MM.1S (cell line): ENCODE measurements at regions not wholly inside any gene's neighbourhood (a gene's known extent, or its start where the extent isn't known, plus 50 kb on each side); places are given as distances from the start of the nearest gene placed in this dataset.
"Not testable (repeated sequence)": the region's sequence is repeated elsewhere in the genome, so short reads cannot be mapped to it uniquely, and the experiment has no call there.

Source experiments
- DNase-seq: peaks from one replicate; pipeline ENCODE4 v3.0.0-alpha.2; 2015
- H2AFZ ChIP-seq: fragments of 300-600 bp; sonication (generic); 2 replicates; pipeline ENCODE4 v1.6.0; 2016; ENCODE audit warnings: antibody characterized with exemption, low read length
- H3F3A ChIP-seq: fragments of 300-600 bp; sonication (generic); 2 replicates; pipeline ENCODE4 v1.6.1; 2016; ENCODE audit warnings: mild to moderate bottlenecking, antibody characterized with exemption, low read length, moderate library complexity, mixed read lengths; ENCODE audit not compliant: insufficient read depth
- H3K27ac ChIP-seq: fragments of 300-600 bp; sonication (generic); 2 replicates; pipeline ENCODE4 v1.5.1; 2016; ENCODE audit warnings: mild to moderate bottlenecking, low read length
- H3K27me3 ChIP-seq: fragments of 300-600 bp; sonication (generic); replicated peaks from 2 replicates; pipeline ENCODE4 v1.6.0; 2016; ENCODE audit warnings: low read length; ENCODE audit not compliant: insufficient read depth
- H3K36me3 ChIP-seq: fragments of 300-600 bp; sonication (generic); replicated peaks from 2 replicates; pipeline ENCODE4 v1.6.1; 2016; ENCODE audit warnings: mild to moderate bottlenecking, low read length, mixed read lengths; ENCODE audit not compliant: insufficient read depth
- H3K4me1 ChIP-seq: fragments of 300-600 bp; sonication (generic); 2 replicates; pipeline ENCODE4 v1.6.1; 2016; ENCODE audit warnings: low read length, mixed read lengths
- H3K4me2 ChIP-seq: fragments of 300-600 bp; sonication (generic); 2 replicates; pipeline ENCODE4 v1.6.0; 2016; ENCODE audit warnings: low read depth, low read length
- H3K4me3 ChIP-seq: fragments of 300-600 bp; sonication (generic); 2 replicates; pipeline ENCODE4 v1.5.1; 2016; ENCODE audit warnings: low read length, mixed read lengths
- H3K79me2 ChIP-seq: fragments of 300-600 bp; sonication (generic); 2 replicates; pipeline ENCODE4 v1.6.1; 2016; ENCODE audit warnings: mixed run types, low read length, mixed read lengths
- H3K9ac ChIP-seq: fragments of 300-600 bp; sonication (generic); 2 replicates; pipeline ENCODE4 v1.6.1; 2016; ENCODE audit warnings: low read length, mixed read lengths
- H3K9me2 ChIP-seq: fragments of 300-600 bp; sonication (generic); replicated peaks from 2 replicates; pipeline ENCODE4 v1.6.1; 2016; ENCODE audit warnings: mild to moderate bottlenecking, low read length, mixed read lengths; ENCODE audit not compliant: insufficient read depth
- H3K9me3 ChIP-seq: fragments of 300-600 bp; sonication (generic); replicated peaks from 2 replicates; pipeline ENCODE4 v1.6.1; 2016; ENCODE audit warnings: mild to moderate bottlenecking, low read length, mixed read lengths; ENCODE audit not compliant: insufficient read depth
- H4K20me1 ChIP-seq: fragments of 300-600 bp; sonication (generic); 2 replicates; pipeline ENCODE4 v1.6.1; 2016; ENCODE audit warnings: mild to moderate bottlenecking, low read length, moderate library complexity, mixed read lengths; ENCODE audit not compliant: insufficient read depth
- EZH2 ChIP-seq: fragments of 300-600 bp; sonication (generic); optimal IDR thresholded peaks from 2 replicates; pipeline ENCODE3; 2017; ENCODE audit warnings: low read depth, mild to moderate bottlenecking, antibody characterized with exemption, low read length, mixed read lengths
- EZH2phosphoT487 ChIP-seq: fragments of 300-600 bp; sonication (generic); IDR thresholded peaks from 2 replicates; pipeline ENCODE4 v1.6.1; 2018; ENCODE audit warnings: antibody characterized with exemption, low read length
- TF ChIP-seq, protein P1 (sequence below): fragments of 300-600 bp; sonication (generic); IDR thresholded peaks from 2 replicates; pipeline ENCODE4 v1.5.1; 2016; ENCODE audit warnings: antibody characterized with exemption, low read length, mixed read lengths

- no peak for DNase-seq
- no peak overlapping the region for H3K27ac ChIP-seq
- H3K27me3 ChIP-seq, result no peaks in the 10 kb centered on the region
- no peak overlapping the region for H2AFZ ChIP-seq
- TF ChIP-seq, protein P1, sequence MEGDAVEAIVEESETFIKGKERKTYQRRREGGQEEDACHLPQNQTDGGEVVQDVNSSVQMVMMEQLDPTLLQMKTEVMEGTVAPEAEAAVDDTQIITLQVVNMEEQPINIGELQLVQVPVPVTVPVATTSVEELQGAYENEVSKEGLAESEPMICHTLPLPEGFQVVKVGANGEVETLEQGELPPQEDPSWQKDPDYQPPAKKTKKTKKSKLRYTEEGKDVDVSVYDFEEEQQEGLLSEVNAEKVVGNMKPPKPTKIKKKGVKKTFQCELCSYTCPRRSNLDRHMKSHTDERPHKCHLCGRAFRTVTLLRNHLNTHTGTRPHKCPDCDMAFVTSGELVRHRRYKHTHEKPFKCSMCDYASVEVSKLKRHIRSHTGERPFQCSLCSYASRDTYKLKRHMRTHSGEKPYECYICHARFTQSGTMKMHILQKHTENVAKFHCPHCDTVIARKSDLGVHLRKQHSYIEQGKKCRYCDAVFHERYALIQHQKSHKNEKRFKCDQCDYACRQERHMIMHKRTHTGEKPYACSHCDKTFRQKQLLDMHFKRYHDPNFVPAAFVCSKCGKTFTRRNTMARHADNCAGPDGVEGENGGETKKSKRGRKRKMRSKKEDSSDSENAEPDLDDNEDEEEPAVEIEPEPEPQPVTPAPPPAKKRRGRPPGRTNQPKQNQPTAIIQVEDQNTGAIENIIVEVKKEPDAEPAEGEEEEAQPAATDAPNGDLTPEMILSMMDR, result no peak
- no peak for TF ChIP-seq EZH2phosphoT487
- TF ChIP-seq EZH2, result no peak
- H3K36me3 ChIP-seq, result no peaks in the 10 kb centered on the region
- no peaks in the 10 kb centered on the region for H3K79me2 ChIP-seq
- H3K9ac ChIP-seq, result no peak overlapping the region
- no peaks in the 10 kb centered on the region for H3K9me2 ChIP-seq
- H3K9me3 ChIP-seq, result no peaks in the 10 kb centered on the region
- no peak overlapping the region for H3K4me3 ChIP-seq
- no peaks in the 10 kb centered on the region for H4K20me1 ChIP-seq
- no peaks in the 10 kb centered on the region for H3F3A ChIP-seq
- H3K4me2 ChIP-seq, result no peak overlapping the region
- no peaks in the 10 kb centered on the region for H3K4me1 ChIP-seq
Observed at GRCh38 chr6:81944661-81945060, 192.2 kb upstream of the TENT5A start.

DNA sequence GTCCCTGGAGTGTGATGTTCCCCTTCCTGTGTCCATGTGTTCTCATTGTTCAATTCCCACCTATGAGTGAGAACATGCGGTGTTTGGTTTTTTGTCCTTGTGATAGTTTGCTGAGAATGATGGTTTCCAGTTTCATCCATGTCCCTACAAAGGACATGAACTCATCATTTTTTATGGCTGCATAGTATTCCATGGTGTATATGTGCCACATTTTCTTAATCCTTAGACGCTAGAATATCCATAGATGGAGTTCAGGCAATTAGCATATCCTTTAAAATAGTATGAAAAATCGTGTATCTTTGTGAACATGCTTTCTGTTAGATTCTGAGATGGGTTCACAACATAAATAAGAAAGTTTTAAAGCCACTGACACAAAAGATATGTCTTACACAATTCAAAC lies 190.4 kb upstream of the TENT5A start:
- H4K20me1 ChIP-seq, H3K27me3 ChIP-seq, H3K36me3 ChIP-seq, H3K79me2 ChIP-seq, H3K27ac ChIP-seq, DNase-seq, H3K4me3 ChIP-seq, H3K9ac ChIP-seq, H3K9me3 ChIP-seq, H2AFZ ChIP-seq, H3K4me2 ChIP-seq, H3K9me2 ChIP-seq, H3K4me1 ChIP-seq, H3F3A ChIP-seq: not testable (repeated sequence)

- H3K27ac ChIP-seq, result no peak overlapping the region
- TF ChIP-seq EZH2 (no peak), EZH2phosphoT487 (no peak)
- TF ChIP-seq, protein P1, result no peak
Observed at GRCh38 chr6:81942067-81942370, 189.5 kb upstream of the TENT5A start.

GRCh38 chr6:81940451-81940985 lies 188.0 kb upstream of the TENT5A start:
- no peak overlapping the region for H3K4me3 ChIP-seq
- DNase-seq, result no peak
- H2AFZ ChIP-seq, result no peak overlapping the region
- H3K27me3 ChIP-seq, result no peaks in the 10 kb centered on the region
- H3K4me1 ChIP-seq, result peaks cover 9% of the 10 kb centered on the region
- TF ChIP-seq EZH2phosphoT487, result no peak
- TF ChIP-seq EZH2, result no peak
- TF ChIP-seq, protein P1, result no peak
- H3K9me2 ChIP-seq, result no peaks in the 10 kb centered on the region
- H3K9ac ChIP-seq, result no peak overlapping the region
- no peaks in the 10 kb centered on the region for H3K9me3 ChIP-seq
- no peak overlapping the region for H3K27ac ChIP-seq
- no peaks in the 10 kb centered on the region for H4K20me1 ChIP-seq
- no peak overlapping the region for H3K4me2 ChIP-seq
- H3K36me3 ChIP-seq, result no peaks in the 10 kb centered on the region
- no peaks in the 10 kb centered on the region for H3K79me2 ChIP-seq
- H3F3A ChIP-seq, result no peaks in the 10 kb centered on the region

More at GRCh38 chr6:81942067-81942370, 189.5 kb upstream of the TENT5A start:
- Histone ChIP-seq H3K36me3 (no peaks in the 10 kb centered on the region), H3K9me2 (no peaks in the 10 kb centered on the region), H3K79me2 (no peaks in the 10 kb centered on the region), H3K27me3 (no peaks in the 10 kb centered on the region), H3F3A (no peaks in the 10 kb centered on the region), H3K4me2 (no peak overlapping the region), H3K9ac (no peak overlapping the region), H4K20me1 (no peaks in the 10 kb centered on the region), H3K4me3 (no peak overlapping the region), H2AFZ (no peak overlapping the region), H3K4me1 (peaks cover 9% of the 10 kb centered on the region), H3K9me3 (no peaks in the 10 kb centered on the region)
- no peak for DNase-seq
